Activated T-helper 17 cell treated with anti-CD3 and anti-CD28 coated beads, Interleukin-2, amount 50 U/mL, for 72 hours (primary cell): ENCODE measurements at regions not wholly inside any gene's neighbourhood (a gene's known extent, or its start where the extent isn't known, plus 50 kb on each side); places are given as distances from the start of the nearest gene placed in this dataset.
A peak's percentile ranks its signal among the peaks of the same experiment; 100 is the strongest.
"Not testable (repeated sequence)": the region's sequence is repeated elsewhere in the genome, so short reads cannot be mapped to it uniquely, and the experiment has no call there.

Experiments
- ATAC-seq: fragments of 150-1000 bp; cut with Tn5 transposase; replicated peaks from 2 replicates; pipeline ENCODE4 v1.10.0; 2021; ENCODE audit warnings: mild to moderate bottlenecking, moderate library complexity
- H3K27ac Mint-ChIP-seq: one replicate; pipeline ENCODE4 v1.8.0; 2022; ENCODE audit warnings: mixed read lengths
- H3K27me3 Mint-ChIP-seq: one replicate; pipeline ENCODE4 v1.8.0; 2022; ENCODE audit warnings: mixed read lengths
- H3K36me3 Mint-ChIP-seq: one replicate; pipeline ENCODE4 v1.8.0; 2022; ENCODE audit warnings: low read depth, mild to moderate bottlenecking, mixed read lengths
- H3K4me1 Mint-ChIP-seq: one replicate; pipeline ENCODE4 v1.8.0; 2022; ENCODE audit warnings: mixed read lengths
- H3K4me3 Mint-ChIP-seq: one replicate; pipeline ENCODE4 v1.8.0; 2022; ENCODE audit warnings: mild to moderate bottlenecking, mixed read lengths
- H3K9me3 Mint-ChIP-seq: one replicate; pipeline ENCODE4 v1.8.0; 2022; ENCODE audit warnings: mixed read lengths

- H3K4me3 Mint-ChIP-seq: no peak overlapping the region
- no peaks in the 10 kb centered on the region for H3K27me3 Mint-ChIP-seq
- H3K27ac Mint-ChIP-seq: no peak overlapping the region
- H3K36me3 Mint-ChIP-seq: no peaks in the 10 kb centered on the region
- H3K4me1 Mint-ChIP-seq: no peaks in the 10 kb centered on the region
- H3K9me3 Mint-ChIP-seq: no peaks in the 10 kb centered on the region
- ATAC-seq: no peak
Observed at GRCh38 chr20:39960522-39961428, 728.3 kb downstream of the MAFB start.

GRCh38 chr20:39957911-39958310 lies 731.1 kb downstream of the MAFB start:
- H3K27ac Mint-ChIP-seq, H3K4me1 Mint-ChIP-seq, H3K27me3 Mint-ChIP-seq, ATAC-seq, H3K36me3 Mint-ChIP-seq, H3K4me3 Mint-ChIP-seq, H3K9me3 Mint-ChIP-seq: not testable (repeated sequence)

GRCh38 chr20:39954621-39955020 lies 734.4 kb downstream of the MAFB start:
- no peak for ATAC-seq
- Mint-ChIP-seq H3K27me3 (no peaks in the 10 kb centered on the region), H3K4me3 (no peak overlapping the region), H3K27ac (no peak overlapping the region), H3K9me3 (no peaks in the 10 kb centered on the region), H3K4me1 (no peaks in the 10 kb centered on the region), H3K36me3 (no peaks in the 10 kb centered on the region)

- Mint-ChIP-seq H3K4me1 (no peaks in the 10 kb centered on the region), H3K27me3 (no peaks in the 10 kb centered on the region), H3K9me3 (peaks cover 7% of the 10 kb centered on the region), H3K27ac (no peak overlapping the region), H3K4me3 (no peak overlapping the region), H3K36me3 (no peaks in the 10 kb centered on the region)
- no peak for ATAC-seq
Observed at GRCh38 chr20:39946931-39947330, 742.1 kb downstream of the MAFB start.

- no peak overlapping the region for H3K27ac Mint-ChIP-seq
Observed at GRCh38 chr20:39946053-39946810, 742.8 kb downstream of the MAFB start.

GRCh38 chr20:39944861-39945260 lies 744.2 kb downstream of the MAFB start:
- Mint-ChIP-seq H3K27ac (no peak overlapping the region), H3K4me1 (no peaks in the 10 kb centered on the region), H3K36me3 (no peaks in the 10 kb centered on the region), H3K27me3 (peaks cover 1% of the 10 kb centered on the region), H3K4me3 (no peak overlapping the region), H3K9me3 (peaks cover 8% of the 10 kb centered on the region)
- ATAC-seq: no peak

More at GRCh38 chr20:39946053-39946810, 742.8 kb downstream of the MAFB start:
- H3K4me3 Mint-ChIP-seq: no peak overlapping the region
- no peak for ATAC-seq
- H3K36me3 Mint-ChIP-seq: no peaks in the 10 kb centered on the region
- H3K27me3 Mint-ChIP-seq: no peaks in the 10 kb centered on the region
- no peaks in the 10 kb centered on the region for H3K4me1 Mint-ChIP-seq
- H3K9me3 Mint-ChIP-seq: peaks cover 7% of the 10 kb centered on the region

GRCh38 chr20:39943336-39943735 lies 745.7 kb downstream of the MAFB start:
- H3K27ac Mint-ChIP-seq: no peak overlapping the region
- no peaks in the 10 kb centered on the region for H3K36me3 Mint-ChIP-seq
- H3K4me3 Mint-ChIP-seq: no peak overlapping the region
- no peaks in the 10 kb centered on the region for H3K4me1 Mint-ChIP-seq
- no peak for ATAC-seq
- peaks cover 11% of the 10 kb centered on the region for H3K9me3 Mint-ChIP-seq
- H3K27me3 Mint-ChIP-seq: peaks cover 4% of the 10 kb centered on the region

GRCh38 chr20:39941245-39941644 lies 747.8 kb downstream of the MAFB start:
- Mint-ChIP-seq H3K4me3 (no peak overlapping the region), H3K9me3 (peaks cover 11% of the 10 kb centered on the region), H3K27ac (no peak overlapping the region), H3K36me3 (no peaks in the 10 kb centered on the region), H3K4me1 (no peaks in the 10 kb centered on the region), H3K27me3 (peaks cover 4% of the 10 kb centered on the region)
- no peak for ATAC-seq

GRCh38 chr20:39939241-39939865 lies 749.7 kb downstream of the MAFB start:
- no peaks in the 10 kb centered on the region for H3K4me1 Mint-ChIP-seq
- H3K36me3 Mint-ChIP-seq: no peaks in the 10 kb centered on the region
- H3K27me3 Mint-ChIP-seq: peaks cover 4% of the 10 kb centered on the region
- H3K9me3 Mint-ChIP-seq: peaks cover 4% of the 10 kb centered on the region
- H3K27ac Mint-ChIP-seq: no peak overlapping the region
- ATAC-seq: no peak
- no peak overlapping the region for H3K4me3 Mint-ChIP-seq

- no peaks in the 10 kb centered on the region for H3K36me3 Mint-ChIP-seq
- no peak for ATAC-seq
- H3K4me1 Mint-ChIP-seq: no peaks in the 10 kb centered on the region
- no peak overlapping the region for H3K27ac Mint-ChIP-seq
- peaks cover 4% of the 10 kb centered on the region for H3K9me3 Mint-ChIP-seq
- H3K27me3 Mint-ChIP-seq: peaks cover 4% of the 10 kb centered on the region
- no peak overlapping the region for H3K4me3 Mint-ChIP-seq
Observed at GRCh38 chr20:39936401-39936800, 752.6 kb downstream of the MAFB start.

- Mint-ChIP-seq H3K4me3 (no peak overlapping the region), H3K9me3 (peaks cover 4% of the 10 kb centered on the region), H3K27me3 (peaks cover 4% of the 10 kb centered on the region), H3K4me1 (no peaks in the 10 kb centered on the region), H3K36me3 (no peaks in the 10 kb centered on the region), H3K27ac (no peak overlapping the region)
- no peak for ATAC-seq
Observed at GRCh38 chr20:39935901-39936300, 753.1 kb downstream of the MAFB start.

GRCh38 chr20:39916236-39916765 lies 772.7 kb downstream of the MAFB start:
- ATAC-seq: no peak
- Mint-ChIP-seq H3K27me3 (peaks cover 4% of the 10 kb centered on the region), H3K4me1 (no peaks in the 10 kb centered on the region), H3K4me3 (no peak overlapping the region), H3K36me3 (no peaks in the 10 kb centered on the region), H3K27ac (no peak overlapping the region), H3K9me3 (peaks cover 3% of the 10 kb centered on the region)

- H3K36me3 Mint-ChIP-seq: no peaks in the 10 kb centered on the region
- peak; percentile 45 for ATAC-seq
- H3K4me1 Mint-ChIP-seq: no peaks in the 10 kb centered on the region
- no peak overlapping the region for H3K27ac Mint-ChIP-seq
- H3K4me3 Mint-ChIP-seq: no peak overlapping the region
- no peaks in the 10 kb centered on the region for H3K9me3 Mint-ChIP-seq
- peaks cover 4% of the 10 kb centered on the region for H3K27me3 Mint-ChIP-seq
Observed at GRCh38 chr20:39913274-39913673, 775.8 kb downstream of the MAFB start.

GRCh38 chr20:39911497-39911896 lies 777.5 kb downstream of the MAFB start:
- no peak for ATAC-seq

More at GRCh38 chr20:39911497-39911896, 777.5 kb downstream of the MAFB start:
- no peak overlapping the region for H3K4me3 Mint-ChIP-seq
- no peaks in the 10 kb centered on the region for H3K9me3 Mint-ChIP-seq
- H3K4me1 Mint-ChIP-seq: no peaks in the 10 kb centered on the region
- H3K36me3 Mint-ChIP-seq: no peaks in the 10 kb centered on the region
- H3K27me3 Mint-ChIP-seq: no peaks in the 10 kb centered on the region
- no peak overlapping the region for H3K27ac Mint-ChIP-seq
